ENCODE measurements at regions not wholly inside any gene's neighbourhood (a gene's known extent, or its start where the extent isn't known, plus 50 kb on each side); places are given as distances from the start of the nearest gene placed in this dataset.

GRCh38 chr4:166628454-166628853 is 605.8 kb downstream of the SPOCK3 start:
- CTCF ChIA-PET, result interaction anchor here (0.7 kb wide), 1 partner anchor 34 kb away, joined by 3 read pairs; no protein-coding TSS in a partner anchor
- Histone ChIP-seq H3K27ac (ENCODE audit: extremely low read depth, low read depth, low read length) (no peak overlapping the region), H3K4me3 (ENCODE audit: low read depth, low read length) (no peak overlapping the region), H3K4me1 (ENCODE audit: control insufficient read depth, insufficient read depth, low read length) (no peaks in the 10 kb centered on the region), H3K9me3 (ENCODE audit: control insufficient read depth, insufficient read depth, low read depth, low read length) (no peaks in the 10 kb centered on the region), H3K36me3 (ENCODE audit: control insufficient read depth in 2 of 2, insufficient read depth in 1 of 2, low read length in 2 of 2) (no peaks in the 10 kb centered on the region)
- TF ChIP-seq ZBTB1 (tag by site-specific recombination; IDR thresholded peaks at IDR 0.05) (no peak), HOXC10 (CRISPR knock-in tag; IDR thresholded peaks at IDR 0.05) (no peak), ZNF629 (tag by site-specific recombination; IDR thresholded peaks at IDR 0.05) (no peak), OVOL3 (tag by site-specific recombination; IDR thresholded peaks at IDR 0.05) (no peak), MEIS1 (CRISPR knock-in tag; IDR thresholded peaks at IDR 0.05; ENCODE audit: borderline replicate concordance) (no peak), RBAK (tag by site-specific recombination; IDR thresholded peaks at IDR 0.05) (no peak), ZNF146 (tag by site-specific recombination; IDR thresholded peaks at IDR 0.05) (no peak), ZNF132 (tag by site-specific recombination; IDR thresholded peaks at IDR 0.05; ENCODE audit: borderline replicate concordance) (no peak), ZNF133 (tag by site-specific recombination; IDR thresholded peaks at IDR 0.05) (no peak), ZNF148 (tag by site-specific recombination; IDR thresholded peaks at IDR 0.05; ENCODE audit: borderline replicate concordance) (no peak), ZIC2 (tag by site-specific recombination; IDR thresholded peaks at IDR 0.05) (no peak), PRDM6 (tag by site-specific recombination; IDR thresholded peaks at IDR 0.05) (no peak), ZBTB6 (tag by site-specific recombination; IDR thresholded peaks at IDR 0.05) (no peak), REST (tag by site-specific recombination; IDR thresholded peaks at IDR 0.05) (no peak), ZNF223 (tag by site-specific recombination; IDR thresholded peaks at IDR 0.05) (no peak), ZNF830 (tag by site-specific recombination; IDR thresholded peaks at IDR 0.05; ENCODE audit: low read depth) (no peak), ZNF521 (tag by site-specific recombination; IDR thresholded peaks at IDR 0.05) (no peak), KLF8 (tag by site-specific recombination; IDR thresholded peaks at IDR 0.05) (no peak), ZNF513 (tag by site-specific recombination; IDR thresholded peaks at IDR 0.05) (no peak), ZNF404 (tag by site-specific recombination; IDR thresholded peaks at IDR 0.05) (no peak)
- POLR2A ChIA-PET, result no interaction called here
